Motor neuron (in vitro differentiated cells): ENCODE measurements at regions not wholly inside any gene's neighbourhood (a gene's known extent, or its start where the extent isn't known, plus 50 kb on each side); places are given as distances from the start of the nearest gene placed in this dataset.

Experiments used
- ATAC-seq, 8 experiments: fragments of 200-7000 bp; cut with Tn5 transposase; replicated peaks in 6 of 8; 2 replicates each; pipeline ENCODE4 v1.8.0; 2021; ENCODE audit warnings: mild to moderate bottlenecking in 8 of 8, moderate library complexity in 8 of 8
- H3K27ac ChIP-seq, 2 donors: fragments of 250-450 bp; sonication (Bioruptor Pico); 2 replicates each; pipeline ENCODE4 v1.9.0; 2021; ENCODE audit warnings: antibody characterized with exemption in 2 of 2, mild to moderate bottlenecking in 2 of 2, moderate library complexity in 1 of 2
- H3K4me1 ChIP-seq, 2 donors: fragments of 250-450 bp; sonication (Bioruptor Pico); replicated peaks in 1 of 2; 2 replicates each; pipeline ENCODE4 v1.6.1; 2021; ENCODE audit warnings: antibody characterized with exemption in 2 of 2, mild to moderate bottlenecking in 2 of 2, moderate library complexity in 1 of 2
- H3K4me3 ChIP-seq, 5 donors: fragments of 250-450 bp; sonication (Bioruptor Pico); 2 replicates each; pipeline ENCODE4 v1.9.0; 2021; ENCODE audit warnings: antibody characterized with exemption in 5 of 5, mild to moderate bottlenecking in 5 of 5, moderate library complexity in 4 of 5
- WGBS, 10 experiments: fragments of 450-650 bp; shearing (Covaris generic); methylation state at CpG; one replicate each; pipeline ENCODE4 v1.0.0; 2022; 5-methylcytosine and 5-hydroxymethylcytosine counted together
- in situ Hi-C, 9 experiments: fragments of 400-800 bp; cut with MboI; loops; one replicate each; pipeline ENCODE4 v1.15.0; 2021; ENCODE audit warnings: low sequenced_read_pairs in 9 of 9, low pct_unique_long_range_greater_than_20kb in 2 of 9; ENCODE audit not compliant: unreplicated experiment in 9 of 9

DNA sequence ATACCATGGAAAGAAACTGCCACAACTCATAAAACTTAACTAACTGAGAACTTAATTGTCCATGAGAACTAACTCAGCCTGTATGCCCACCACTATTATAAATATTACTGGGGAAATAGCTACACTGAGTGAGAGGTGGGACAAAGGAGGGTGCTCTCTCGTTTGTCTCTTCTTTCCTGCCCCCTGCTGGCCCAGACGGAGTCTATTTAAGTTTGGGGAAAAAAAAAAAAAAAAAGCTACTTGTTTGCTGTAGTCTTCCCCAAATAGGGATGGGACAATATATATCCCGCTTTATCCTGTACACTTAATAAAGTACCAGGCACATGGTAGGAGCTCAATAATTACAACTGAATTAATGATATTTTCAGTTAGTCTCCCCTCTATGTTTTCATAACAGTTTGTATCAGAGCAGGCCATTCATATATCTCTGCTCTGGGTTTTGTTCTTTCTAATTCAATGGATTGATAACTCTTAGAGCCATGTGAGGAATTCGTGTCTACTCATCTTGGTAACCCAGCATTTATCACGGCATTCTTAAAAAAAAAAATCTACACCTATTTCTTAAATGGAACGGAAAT, 647.6 kb upstream of the PKDCC start:
- no peak overlapping the region for H3K27ac ChIP-seq
- H3K4me1 ChIP-seq, result peaks cover 0 to 8% of the 10 kb centered on the region in 2 donors
- ATAC-seq, result peak in 4 of 8 experiments; percentile 36 to 81 (median 44)
- H3K4me3 ChIP-seq, result no peak overlapping the region
- WGBS, 10 experiments, result 0 to 92% (median 42%) methylated on average over 2 to 6 of the region's 6 CpGs
- in situ Hi-C loops, result loop anchor here in 1 of 9 experiments (25.0 kb wide), 1 partner anchor 387 kb away; no protein-coding TSS in a partner anchor

DNA sequence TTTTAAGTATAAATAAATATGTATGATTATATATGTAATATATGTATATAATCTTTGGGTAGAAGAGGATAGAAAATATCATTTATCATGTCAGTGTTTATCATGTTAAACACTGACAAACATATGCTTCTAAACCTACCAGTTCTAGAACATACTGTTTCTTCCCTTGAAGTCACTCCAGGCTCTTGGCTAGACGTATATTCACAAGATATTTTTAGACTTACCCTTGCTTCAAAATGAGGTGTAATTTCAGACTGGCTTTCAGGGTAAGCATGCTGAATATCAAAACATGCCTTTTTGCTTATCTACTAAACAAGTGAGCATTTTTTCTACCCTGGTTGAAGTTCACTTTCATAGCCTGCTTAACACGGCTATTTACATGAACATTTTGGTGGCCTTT, 642.4 kb upstream of the PKDCC start:
- in situ Hi-C loops, result loop anchor here in 1 of 9 experiments (25.0 kb wide), 1 partner anchor 382 kb away; no protein-coding TSS in a partner anchor
- Histone ChIP-seq H3K27ac (no peak overlapping the region), H3K4me1 (no peaks in the 10 kb centered on the region), H3K4me3 (no peak overlapping the region)
- WGBS, 10 experiments, result 10 to 100% (median 68%) methylated on average over 1 to 2 of the region's 2 CpGs; no CpG with 5 or more reads in 2 of the 10 experiments
- no peak for ATAC-seq

DNA sequence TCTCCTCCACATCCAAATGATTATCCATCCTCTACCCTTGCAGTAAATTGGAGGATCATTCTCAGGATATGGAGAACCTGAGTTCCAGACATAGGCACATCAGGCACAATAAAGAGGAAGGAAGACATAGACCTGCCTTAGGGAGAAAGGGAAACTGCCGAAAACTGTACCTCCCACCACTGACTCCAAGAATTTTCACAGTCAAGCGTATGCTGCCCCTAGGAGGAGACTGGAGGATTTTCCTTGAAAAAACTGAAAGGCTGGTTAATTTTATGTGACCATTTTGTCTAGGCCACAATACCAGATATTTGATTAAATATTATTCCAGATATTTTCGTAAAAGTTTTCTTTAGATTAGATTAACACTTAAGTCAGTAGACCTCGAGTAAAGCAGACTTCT, 638.5 kb upstream of the PKDCC start:
- H3K27ac ChIP-seq, result no peak overlapping the region
- 0 to 100% (median 42%) methylated on average over 1 to 4 of the region's 4 CpGs; no CpG with 5 or more reads in 1 of the 10 experiments for WGBS, 10 experiments
- no peaks in the 10 kb centered on the region for H3K4me1 ChIP-seq
- in situ Hi-C loops, result loop anchor here in 1 of 9 experiments (25.0 kb wide), 1 partner anchor 378 kb away; no protein-coding TSS in a partner anchor
- no peak overlapping the region for H3K4me3 ChIP-seq
- ATAC-seq, result no peak

DNA sequence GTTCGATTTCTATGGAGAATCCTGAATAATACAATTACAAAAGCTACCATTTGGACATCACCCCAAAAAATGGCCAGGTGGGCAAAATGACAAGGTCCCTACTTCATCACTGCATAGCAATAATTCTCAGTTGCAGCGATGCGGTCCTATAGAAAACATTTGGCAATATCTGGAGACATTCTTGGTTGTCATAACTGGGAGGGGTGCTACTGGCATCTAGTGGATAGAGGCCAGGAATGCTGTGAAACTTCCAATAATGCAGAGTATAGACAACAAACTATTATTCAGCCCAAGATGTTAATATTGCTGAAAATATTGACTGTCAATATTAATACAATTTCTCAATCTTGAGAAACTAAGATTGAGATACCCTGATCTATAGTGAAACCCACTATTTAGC, 637.8 kb upstream of the PKDCC start:
- Histone ChIP-seq H3K27ac (no peak overlapping the region), H3K4me1 (no peaks in the 10 kb centered on the region), H3K4me3 (no peak overlapping the region)
- ATAC-seq, result no peak
- WGBS, 10 experiments, result 0 to 100% (median 75%) methylated on average over 1 to 3 of the region's 3 CpGs; no CpG with 5 or more reads in 2 of the 10 experiments
- in situ Hi-C loops, result loop anchor here in 1 of 9 experiments (25.0 kb wide), 1 partner anchor 377 kb away; no protein-coding TSS in a partner anchor

DNA sequence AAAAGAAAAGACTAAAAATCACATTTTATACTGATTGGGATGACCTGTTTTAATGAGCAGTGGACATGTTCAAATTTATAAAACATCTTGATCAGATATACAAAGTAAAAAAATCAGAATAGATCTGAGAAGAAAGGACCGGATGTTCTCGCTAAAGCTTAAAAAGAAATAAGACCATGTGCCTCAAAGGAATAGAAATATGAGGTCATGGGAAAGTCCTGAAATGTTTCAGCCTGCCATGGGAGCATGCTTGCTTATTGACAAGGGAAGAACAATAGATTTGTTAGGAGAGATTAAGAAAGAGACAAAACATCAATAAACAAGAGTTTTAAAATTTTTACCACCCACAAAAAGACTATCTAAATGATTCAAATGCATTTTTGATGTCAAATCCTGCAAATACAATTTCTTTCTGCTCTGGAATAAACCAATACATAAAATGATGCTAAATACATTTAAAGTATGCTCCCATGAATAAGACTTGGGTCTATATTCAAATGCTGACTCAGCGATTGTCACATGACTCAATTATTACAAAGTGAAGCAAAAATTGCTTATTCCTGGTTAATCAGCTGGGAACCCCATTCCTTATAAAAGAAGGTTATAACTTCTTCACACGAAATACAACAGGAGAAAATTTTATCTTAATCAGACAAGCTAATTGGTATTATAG, 633.9 kb upstream of the PKDCC start:
- 5 to 77% (median 49%) methylated on average over 2 to 4 of the region's 4 CpGs for WGBS, 10 experiments
- in situ Hi-C loops, result loop anchor here in 1 of 9 experiments (25.0 kb wide), 1 partner anchor 373 kb away; no protein-coding TSS in a partner anchor
- H3K4me1 ChIP-seq, result peaks cover 0 to 2% of the 10 kb centered on the region in 2 donors
- H3K4me3 ChIP-seq, result no peak overlapping the region
- ATAC-seq, result no peak
- H3K27ac ChIP-seq, result no peak overlapping the region

DNA sequence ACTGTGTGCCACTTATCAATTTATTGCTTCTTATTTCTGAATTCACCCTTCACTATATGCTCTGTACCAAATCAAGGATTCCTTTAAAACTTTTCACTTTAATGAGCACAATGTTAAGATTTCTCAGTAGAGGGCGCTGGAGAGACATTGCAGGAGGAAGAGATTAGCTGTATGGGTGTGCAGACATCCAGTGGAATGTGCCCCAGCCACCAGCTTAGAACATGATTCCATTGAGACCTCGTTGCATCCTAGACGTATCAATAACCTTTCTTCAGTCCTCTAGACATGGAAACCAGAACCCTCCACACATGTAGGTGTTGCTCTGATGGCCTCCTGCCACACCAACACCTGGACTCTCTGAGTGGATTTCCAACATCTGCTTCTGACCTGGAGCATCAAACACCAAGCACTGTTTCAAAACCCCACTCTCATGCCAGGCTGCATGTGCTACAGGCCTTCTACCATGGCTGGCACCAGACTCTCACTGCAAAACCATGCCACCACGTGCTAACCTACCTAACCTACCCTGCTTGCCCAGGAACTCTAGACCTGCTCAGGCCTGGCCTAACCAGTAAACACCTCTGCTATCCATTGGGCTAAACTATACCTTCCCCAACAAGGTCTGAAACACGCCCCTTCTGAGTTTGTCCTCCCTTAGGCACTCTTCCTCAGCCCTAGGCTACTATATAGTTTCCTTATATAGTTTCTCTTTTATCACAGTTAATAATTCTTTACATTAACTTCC, 633.2 kb upstream of the PKDCC start:
- Histone ChIP-seq H3K4me1 (peaks cover 0 to 2% of the 10 kb centered on the region in 2 donors), H3K4me3 (no peak overlapping the region), H3K27ac (no peak overlapping the region)
- in situ Hi-C loops, result loop anchor here in 1 of 9 experiments (25.0 kb wide), 1 partner anchor 373 kb away; no protein-coding TSS in a partner anchor
- WGBS, 10 experiments, result 0 to 68% (median 29%) methylated on average over 1 to 4 of the region's 5 CpGs; no CpG with 5 or more reads in 3 of the 10 experiments
- peak in 3 of 8 experiments; percentile 57 to 84 (median 63) for ATAC-seq

DNA sequence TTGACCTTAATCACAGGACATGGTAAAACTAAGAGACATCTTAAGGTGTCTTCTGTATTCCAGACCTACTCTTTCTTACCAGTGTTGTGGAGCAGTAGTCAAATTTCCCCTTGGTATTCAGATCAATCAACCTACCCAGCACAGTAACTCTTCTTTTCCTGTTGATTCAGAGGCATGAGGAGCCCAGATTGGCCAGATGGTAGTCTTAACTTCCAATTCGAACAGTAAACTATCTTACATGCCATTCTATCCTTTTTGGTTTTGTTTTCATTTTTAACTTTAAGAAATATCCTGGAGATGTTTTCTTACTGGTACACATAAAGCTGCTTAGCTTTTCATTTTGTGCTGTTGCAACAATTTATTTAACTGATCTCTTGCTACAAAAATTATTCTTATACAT, 630.3 kb upstream of the PKDCC start:
- peaks cover 0 to 2% of the 10 kb centered on the region in 2 donors for H3K4me1 ChIP-seq
- no peak overlapping the region for H3K4me3 ChIP-seq
- in situ Hi-C loops, result loop anchor here in 1 of 9 experiments (25.0 kb wide), 1 partner anchor 370 kb away; no protein-coding TSS in a partner anchor
- H3K27ac ChIP-seq, result no peak overlapping the region
- no peak for ATAC-seq
- 0 to 100% (median 60%) methylated on average over 1 of the region's 1 CpG for WGBS, 10 experiments

DNA sequence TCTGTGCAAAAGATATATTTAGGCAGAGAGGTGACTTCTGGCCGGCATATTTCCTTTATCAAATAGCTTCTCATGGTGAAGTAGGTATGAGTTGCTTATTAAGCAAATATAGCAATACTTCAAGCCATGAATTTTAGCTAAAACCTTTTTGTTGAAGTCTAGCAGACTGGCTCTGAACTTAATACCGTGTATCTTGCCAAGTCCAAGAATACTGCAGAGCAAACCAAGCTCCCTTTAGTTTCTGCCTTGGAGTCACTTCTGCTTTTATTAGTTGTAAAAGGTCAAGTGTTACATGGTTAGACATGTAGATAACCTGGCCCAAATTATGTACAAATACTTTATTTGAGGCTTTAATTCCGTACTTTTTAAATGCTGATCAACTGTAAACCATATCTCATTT, 627.6 kb upstream of the PKDCC start:
- no peak for ATAC-seq
- H3K4me3 ChIP-seq, result no peak overlapping the region
- in situ Hi-C loops, result loop anchor here in 1 of 9 experiments (25.0 kb wide), 1 partner anchor 367 kb away; no protein-coding TSS in a partner anchor
- peaks cover 0 to 2% of the 10 kb centered on the region in 2 donors for H3K4me1 ChIP-seq
- no peak overlapping the region for H3K27ac ChIP-seq
- whole genome bisulfite sequencing, 10 experiments, result 12 to 100% (median 81%) methylated on average over 1 to 3 of the region's 3 CpGs

DNA sequence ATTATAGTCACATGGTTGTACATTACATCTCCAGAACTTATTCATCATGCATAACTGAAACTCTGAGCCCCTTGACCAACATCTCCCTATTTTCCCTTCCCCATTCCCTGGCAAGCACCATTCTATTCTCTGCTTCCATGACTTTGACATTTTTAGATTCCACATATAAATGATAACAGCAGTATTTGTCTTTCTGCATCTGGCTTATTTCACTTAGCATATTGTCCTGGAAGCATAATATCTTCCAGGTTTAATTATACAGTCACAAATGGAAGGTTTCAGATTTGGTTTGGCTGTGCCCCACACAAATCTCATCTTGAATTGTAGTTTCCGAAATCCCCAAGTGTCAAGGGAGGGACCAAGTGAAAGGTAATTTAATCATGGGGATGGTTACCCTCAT, 626.9 kb upstream of the PKDCC start:
- no peak overlapping the region for H3K4me3 ChIP-seq
- peaks cover 0 to 2% of the 10 kb centered on the region in 2 donors for H3K4me1 ChIP-seq
- in situ Hi-C loops, result loop anchor here in 1 of 9 experiments (25.0 kb wide), 1 partner anchor 366 kb away; no protein-coding TSS in a partner anchor
- H3K27ac ChIP-seq, result no peak overlapping the region
- 0 to 100% (median 100%) methylated on average over 1 of the region's 1 CpG; no CpG with 5 or more reads in 5 of the 10 experiments for WGBS, 10 experiments
- no peak for ATAC-seq

DNA sequence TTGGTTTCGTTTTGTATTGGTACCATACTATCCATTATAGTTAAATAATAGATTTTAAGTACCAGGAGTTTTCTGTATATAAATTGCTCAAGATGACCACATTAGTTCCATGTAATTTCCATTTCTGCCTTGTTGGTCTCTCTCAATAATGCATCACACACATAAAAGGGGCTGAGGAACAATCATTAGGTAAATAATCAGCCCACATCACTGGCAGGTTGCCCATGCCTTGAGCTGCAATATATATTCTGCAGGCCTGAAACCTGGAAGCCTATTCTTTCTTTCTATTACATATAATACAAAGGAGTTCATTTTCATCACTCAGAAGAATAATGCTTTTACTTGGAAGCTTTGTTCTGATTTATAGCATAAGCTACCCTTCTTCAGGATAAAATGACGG, 616.1 kb upstream of the PKDCC start:
- WGBS, 10 experiments, result 0 to 50% (median 28%) methylated on average over 1 to 2 of the region's 2 CpGs; no CpG with 5 or more reads in 1 of the 10 experiments
- ATAC-seq, result peak in 3 of 8 experiments; percentile 61 to 87 (median 82)
- in situ Hi-C loops, result no loop called here
- Histone ChIP-seq H3K4me1 (peaks cover 2 to 6% of the 10 kb centered on the region in 2 donors), H3K4me3 (no peak overlapping the region), H3K27ac (no peak overlapping the region)

DNA sequence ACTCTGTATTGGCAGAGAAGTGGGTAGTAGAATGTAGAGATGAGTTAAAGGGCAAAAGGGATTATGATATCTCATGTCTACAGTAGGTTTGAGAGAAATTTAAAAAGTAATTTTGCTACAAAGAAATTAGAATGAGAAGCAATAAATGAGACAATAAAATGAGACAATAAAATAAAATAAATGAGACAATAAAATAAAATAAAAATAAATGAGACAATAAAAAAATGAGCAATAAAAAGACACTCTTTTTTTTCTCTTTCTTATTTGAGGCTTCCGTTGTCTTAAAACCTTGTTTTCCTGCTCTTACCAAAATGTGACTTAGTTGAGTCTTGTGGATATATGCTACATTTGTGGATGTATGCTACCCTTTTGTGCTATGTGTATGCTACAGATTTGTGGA, 615.4 kb upstream of the PKDCC start:
- Histone ChIP-seq H3K4me3 (no peak overlapping the region), H3K4me1 (peaks cover 2 to 6% of the 10 kb centered on the region in 2 donors), H3K27ac (no peak overlapping the region)
- in situ Hi-C loops, result no loop called here
- ATAC-seq, result no peak
- WGBS, 10 experiments, result 71 to 100% (median 97%) methylated on average over 1 of the region's 1 CpG; no CpG with 5 or more reads in 1 of the 10 experiments

DNA sequence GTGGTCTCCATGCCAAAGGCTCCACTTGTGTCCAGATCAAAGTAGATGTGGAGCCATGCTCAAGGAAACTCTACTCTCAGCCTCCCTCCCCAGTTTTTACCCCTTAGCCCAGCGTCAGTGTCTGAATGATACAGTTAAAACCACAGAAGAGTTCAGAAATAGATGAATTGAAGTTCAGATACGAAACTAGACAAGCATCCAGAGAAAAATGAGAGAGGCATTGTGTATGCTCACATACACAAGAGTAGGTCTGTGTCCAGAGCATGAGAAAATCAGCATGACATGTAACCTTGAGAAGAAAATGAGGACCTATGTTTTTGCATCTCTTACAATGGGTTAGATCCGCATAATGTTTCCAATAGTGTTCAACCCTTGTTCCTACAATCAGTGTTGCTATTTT, 612.8 kb upstream of the PKDCC start:
- WGBS, 10 experiments, result 0 to 97% (median 75%) methylated on average over 1 to 3 of the region's 3 CpGs; no CpG with 5 or more reads in 1 of the 10 experiments
- in situ Hi-C loops, result no loop called here

DNA sequence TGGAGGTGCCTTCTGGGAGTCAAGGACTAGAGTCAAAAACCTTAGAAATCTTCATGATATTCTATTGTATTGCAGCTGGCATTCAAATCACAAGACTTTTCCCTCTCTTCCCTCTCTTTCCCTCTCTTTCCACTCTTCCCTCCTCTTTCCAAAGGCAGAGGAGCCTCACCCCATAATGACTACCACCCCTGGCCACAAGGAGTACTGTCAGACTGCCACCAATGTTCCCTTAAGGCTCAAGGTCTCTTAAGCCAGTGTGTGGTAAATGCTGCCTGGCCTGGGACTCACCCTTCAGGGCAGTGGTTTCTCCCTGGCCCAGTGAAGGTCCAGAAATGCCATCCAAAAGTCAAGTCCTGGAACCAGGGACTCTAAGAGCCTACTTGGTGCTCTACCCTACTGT, 605.9 kb upstream of the PKDCC start:
- in situ Hi-C loops, result no loop called here
- no peak overlapping the region for H3K4me3 ChIP-seq
- ATAC-seq, result no peak
- no peak overlapping the region for H3K27ac ChIP-seq
- H3K4me1 ChIP-seq, result no peaks in the 10 kb centered on the region

More for the DNA sequence above, 612.8 kb upstream of the PKDCC start:
- ATAC-seq, result no peak
- H3K4me1 ChIP-seq, result peaks cover 2 to 6% of the 10 kb centered on the region in 2 donors
- H3K27ac ChIP-seq, result no peak overlapping the region
- no peak overlapping the region for H3K4me3 ChIP-seq
